ENCODE measurements at regions not wholly inside any gene's neighbourhood (a gene's known extent, or its start where the extent isn't known, plus 50 kb on each side); places are given as distances from the start of the nearest gene placed in this dataset.

- no peak for DNase-seq (ENCODE audit: low spot score)
Observed at GRCh38 chr6:19325335-19325789, 511.8 kb upstream of the ID4 start.

- no peak for DNase-seq (ENCODE audit: low spot score)
Observed at GRCh38 chr6:19327241-19327640, 509.9 kb upstream of the ID4 start.

GRCh38 chr6:19327661-19328060 is 509.5 kb upstream of the ID4 start:
- DNase-seq (ENCODE audit: low spot score): no peak

- no peak for DNase-seq (ENCODE audit: low spot score)
Observed at GRCh38 chr6:19329078-19329477, 508.1 kb upstream of the ID4 start.

GRCh38 chr6:19331089-19331488 is 506.1 kb upstream of the ID4 start:
- no peak for DNase-seq (ENCODE audit: low spot score)

- DNase-seq (ENCODE audit: low spot score): no peak
Observed at GRCh38 chr6:19332806-19333460, 504.2 kb upstream of the ID4 start.

- DNase-seq (ENCODE audit: low spot score): no peak
Observed at GRCh38 chr6:19333936-19334335, 503.2 kb upstream of the ID4 start.

GRCh38 chr6:19336579-19336978 is 500.6 kb upstream of the ID4 start:
- no peak for DNase-seq (ENCODE audit: low spot score)

- DNase-seq (ENCODE audit: low spot score): no peak
Observed at GRCh38 chr6:19337101-19337500, 500.1 kb upstream of the ID4 start.

- DNase-seq (ENCODE audit: low spot score): no peak
Observed at GRCh38 chr6:19342616-19343015, 494.6 kb upstream of the ID4 start.

- no peak for DNase-seq (ENCODE audit: low spot score)
Observed at GRCh38 chr6:19349429-19349828, 487.7 kb upstream of the ID4 start.

- DNase-seq (ENCODE audit: low spot score): no peak
Observed at GRCh38 chr6:19354181-19354580, 483.0 kb upstream of the ID4 start.

GRCh38 chr6:19356692-19357091 is 480.5 kb upstream of the ID4 start:
- DNase-seq (ENCODE audit: low spot score): no peak

GRCh38 chr6:19362396-19362795 is 474.8 kb upstream of the ID4 start:
- no peak for DNase-seq (ENCODE audit: low spot score)

- DNase-seq (ENCODE audit: low spot score): no peak
Observed at GRCh38 chr6:19368511-19368910, 468.7 kb upstream of the ID4 start.

- no peak for DNase-seq (ENCODE audit: low spot score)
Observed at GRCh38 chr6:19369785-19370184, 467.4 kb upstream of the ID4 start.

- no peak for DNase-seq (ENCODE audit: low spot score)
Observed at GRCh38 chr6:19370831-19371230, 466.3 kb upstream of the ID4 start.

GRCh38 chr6:19375613-19376012 is 461.6 kb upstream of the ID4 start:
- no peak for DNase-seq (ENCODE audit: low spot score)

- no peak for DNase-seq (ENCODE audit: low spot score)
Observed at GRCh38 chr6:19377722-19378121, 459.4 kb upstream of the ID4 start.

- DNase-seq (ENCODE audit: low spot score): no peak
Observed at GRCh38 chr6:19380293-19380692, 456.9 kb upstream of the ID4 start.

- DNase-seq (ENCODE audit: low spot score): no peak
Observed at GRCh38 chr6:19382676-19383075, 454.5 kb upstream of the ID4 start.

- no peak for DNase-seq (ENCODE audit: low spot score)
Observed at GRCh38 chr6:19391926-19392325, 445.2 kb upstream of the ID4 start.

GRCh38 chr6:19394051-19394450 is 443.1 kb upstream of the ID4 start:
- DNase-seq (ENCODE audit: low spot score): no peak

- no peak for DNase-seq (ENCODE audit: low spot score)
Observed at GRCh38 chr6:19394687-19395086, 442.5 kb upstream of the ID4 start.

- DNase-seq (ENCODE audit: low spot score): no peak
Observed at GRCh38 chr6:19395316-19395715, 441.9 kb upstream of the ID4 start.

All from NAMALWA (cell line).